H1 (cell line): ENCODE measurements at regions not wholly inside any gene's neighbourhood (a gene's known extent, or its start where the extent isn't known, plus 50 kb on each side); places are given as distances from the start of the nearest gene placed in this dataset.

Experiments
- CTCF ChIA-PET: fragments of 300-600 bp; sonication (Branson Sonifier 250); formaldehyde crosslinking; loops from one replicate; lab custom pipeline; 2021; ENCODE audit not compliant: partially characterized antibody; lab: Charles Lee
- POLR2A ChIA-PET: fragments of 300-600 bp; sonication (Branson Sonifier 250); formaldehyde crosslinking; loops from one replicate; lab custom pipeline; 2021; ENCODE audit warnings: inconsistent platforms; ENCODE audit not compliant: partially characterized antibody; lab: Charles Lee
- DNase-seq, 2 experiments: peaks; one replicate each; pipeline versions ENCODE4 v3.0.0 to v3.0.0-alpha.2; 2010 to 2022; ENCODE audit warnings: low spot score in 2 of 2, low read depth in 1 of 2, mixed read lengths in 1 of 2
- FAIRE-seq: peaks from 2 replicates; lab custom pipeline; 2011; peaks lifted over from hg19 to GRCh38; lab: Jason Lieb, UNC
- H2AFZ ChIP-seq: 2 replicates; pipeline ENCODE4 v1.8.1; 2012; ENCODE audit warnings: low read length, inconsistent platforms
- H2AK5ac ChIP-seq: 2 replicates; pipeline ENCODE4 v1.6.1; 2013; ENCODE audit warnings: low read depth, low read length
- H2BK120ac ChIP-seq: replicated peaks from 2 replicates; pipeline ENCODE3; 2013; ENCODE audit warnings: low read depth, low read length, inconsistent platforms
- H2BK12ac ChIP-seq: 2 replicates; pipeline ENCODE4 v1.6.1; 2013; ENCODE audit warnings: low read depth, low read length
- H2BK15ac ChIP-seq: 2 replicates; pipeline ENCODE4 v1.6.1; 2013; ENCODE audit warnings: low read length
- H2BK20ac ChIP-seq: 2 replicates; pipeline ENCODE4 v1.6.1; 2013; ENCODE audit warnings: low read length
- H2BK5ac ChIP-seq: 2 replicates; pipeline ENCODE4 v1.6.1; 2013; ENCODE audit warnings: low read depth, low read length
- H3K14ac ChIP-seq: 2 replicates; pipeline ENCODE4 v1.6.1; 2013; ENCODE audit warnings: inconsistent platforms; ENCODE audit not compliant: insufficient read length
- H3K18ac ChIP-seq: 2 replicates; pipeline ENCODE4 v1.6.1; 2013; ENCODE audit warnings: low read length; ENCODE audit errors: extremely low read depth
- H3K23ac ChIP-seq: 2 replicates; pipeline ENCODE4 v1.6.1; 2013; ENCODE audit warnings: inconsistent platforms; ENCODE audit not compliant: insufficient read length
- H3K23me2 ChIP-seq: 2 replicates; pipeline ENCODE4 v1.6.1; 2013; ENCODE audit warnings: low read depth, low read length
- H3K27ac ChIP-seq: 2 replicates; pipeline ENCODE4 v1.6.1; 2011; ENCODE audit warnings: low read depth, low read length, inconsistent platforms
- H3K27me3 ChIP-seq, 4 experiments: replicated peaks in 1 of 4; 1 replicate in 1 of 4; 2 replicates in 3 of 4; pipeline versions ENCODE4 v1.6.1 to v1.8.1; 2011 to 2013; ENCODE audit warnings: low read length in 3 of 4, mild to moderate bottlenecking in 3 of 4, inconsistent platforms in 2 of 4, mixed read lengths in 2 of 4, moderate library complexity in 1 of 4; ENCODE audit not compliant: control insufficient read depth in 3 of 4, insufficient read depth in 3 of 4; ENCODE audit errors: extremely low read depth in 1 of 4
- H3K36me3 ChIP-seq, 4 experiments: 2 replicates each; pipeline versions ENCODE4 v1.6.1 to v1.8.1; 2011 to 2013; ENCODE audit warnings: mild to moderate bottlenecking in 4 of 4, low read length in 3 of 4, moderate library complexity in 2 of 4, control low read depth in 1 of 4, inconsistent platforms in 1 of 4; ENCODE audit not compliant: insufficient read depth in 4 of 4, control insufficient read depth in 2 of 4
- H3K4ac ChIP-seq: replicated peaks from 2 replicates; pipeline ENCODE3; 2013; ENCODE audit warnings: low read length, low read depth, mixed read lengths, inconsistent platforms; ENCODE audit not compliant: insufficient read length
- H3K4me1 ChIP-seq, 4 experiments: replicated peaks in 1 of 4; 1 replicate in 1 of 4; 2 replicates in 3 of 4; pipeline versions ENCODE4 v1.6.1 to v1.8.1; 2011 to 2013; ENCODE audit warnings: low read length in 3 of 4, inconsistent platforms in 2 of 4, mixed read lengths in 1 of 4; ENCODE audit not compliant: insufficient read depth in 4 of 4, control insufficient read depth in 3 of 4
- H3K4me2 ChIP-seq, 2 experiments: 2 replicates each; pipeline versions ENCODE4 v1.6.1 to v1.8.1; 2011 to 2013; ENCODE audit warnings: low read depth in 2 of 2, low read length in 2 of 2, control low read depth in 1 of 2, inconsistent platforms in 1 of 2, mild to moderate bottlenecking in 1 of 2; ENCODE audit not compliant: insufficient read depth in 1 of 2
- H3K4me3 ChIP-seq, 4 experiments: fragments of 200-600, 300-600 bp in 1 of 4; sonication (generic), shearing (Covaris generic), sonication (Bioruptor Twin) in 1 of 4; 2 replicates each; pipeline versions ENCODE4 v1.5.1 to v1.8.1; 2011 to 2016; ENCODE audit warnings: low read length in 4 of 4, low read depth in 3 of 4, control low read depth in 2 of 4, inconsistent platforms in 2 of 4, mild to moderate bottlenecking in 2 of 4, mixed read lengths in 1 of 4, moderate library complexity in 1 of 4; ENCODE audit not compliant: insufficient read depth in 2 of 4; ENCODE audit errors: extremely low read depth in 1 of 4
- H3K56ac ChIP-seq: replicated peaks from 2 replicates; pipeline ENCODE3; 2013; ENCODE audit warnings: low read depth, mild to moderate bottlenecking, mixed read lengths, low read length, inconsistent platforms; ENCODE audit not compliant: insufficient read length
- H3K79me1 ChIP-seq: 2 replicates; pipeline ENCODE4 v1.6.1; 2013; ENCODE audit warnings: low read depth, low read length, control low read depth
- H3K79me2 ChIP-seq, 2 experiments: 2 replicates each; pipeline versions ENCODE4 v1.6.1 to v1.8.1; 2012 to 2013; ENCODE audit warnings: low read length in 2 of 2, mild to moderate bottlenecking in 2 of 2, inconsistent platforms in 1 of 2; ENCODE audit not compliant: insufficient read depth in 2 of 2, control insufficient read depth in 1 of 2
- H3K9ac ChIP-seq, 4 experiments: replicated peaks in 1 of 4; 1 replicate in 1 of 4; 2 replicates in 3 of 4; pipeline versions ENCODE4 v1.6.1 to v1.8.1; 2011 to 2013; ENCODE audit warnings: low read depth in 3 of 4, low read length in 3 of 4, control low read depth in 2 of 4, mild to moderate bottlenecking in 2 of 4, moderate library complexity in 2 of 4, inconsistent platforms in 1 of 4; ENCODE audit errors: extremely low read depth in 1 of 4
- H3K9me3 ChIP-seq, 2 experiments: 2 replicates each; pipeline versions ENCODE4 v1.6.1 to v1.8.1; 2012 to 2013; ENCODE audit warnings: mild to moderate bottlenecking in 2 of 2, moderate library complexity in 2 of 2, control low read depth in 1 of 2, inconsistent platforms in 1 of 2, low read depth in 1 of 2, low read length in 1 of 2, mixed read lengths in 1 of 2; ENCODE audit not compliant: insufficient read depth in 2 of 2
- H4K20me1 ChIP-seq, 2 experiments: replicated peaks in 1 of 2; 2 replicates each; pipeline versions ENCODE3 to v1.8.1; 2011 to 2013; ENCODE audit warnings: inconsistent platforms in 2 of 2, low read length in 2 of 2, mild to moderate bottlenecking in 1 of 2; ENCODE audit not compliant: insufficient read depth in 2 of 2, control insufficient read depth in 1 of 2
- H4K5ac ChIP-seq: 2 replicates; pipeline ENCODE4 v1.6.1; 2013; ENCODE audit warnings: low read length, low read depth, mixed read lengths, inconsistent platforms; ENCODE audit not compliant: insufficient read length
- H4K8ac ChIP-seq: 2 replicates; pipeline ENCODE4 v1.8.0; 2013; ENCODE audit warnings: mild to moderate bottlenecking, moderate library complexity, low read length, inconsistent platforms; ENCODE audit not compliant: insufficient read depth; ENCODE audit errors: extremely low read depth
- H4K91ac ChIP-seq: replicated peaks from 2 replicates; pipeline ENCODE3; 2013; ENCODE audit warnings: low read length, mixed read lengths, inconsistent platforms; ENCODE audit not compliant: insufficient read length
- HDAC6 ChIP-seq: IDR thresholded peaks from one replicate; pipeline ENCODE4 v1.7.1; 2012; ENCODE audit warnings: low read depth, mild to moderate bottlenecking, inconsistent platforms, low read length, moderate library complexity
- WGBS, 2 experiments: shearing (Covaris generic) in 1 of 2; methylation state at CpG; one replicate each; pipeline versions ENCODE4 v1.1.6 to v1.1.7; 2013 to 2015; ENCODE audit warnings: low lambda C conversion rate in 2 of 2, mixed read lengths in 2 of 2, inconsistent platforms in 1 of 2, low coverage in 1 of 2, missing lambda C conversion rate in 1 of 2; ENCODE audit not compliant: insufficient replicate concordance in 2 of 2, insufficient coverage in 1 of 2, insufficient read length in 1 of 2; ENCODE audit errors: extremely low coverage in 1 of 2, missing lambda C conversion rate in 1 of 2; 5-methylcytosine and 5-hydroxymethylcytosine counted together

- Histone ChIP-seq H3K14ac (no peak overlapping the region), H3K4me2 (no peak overlapping the region), H3K23ac (no peak overlapping the region), H3K18ac (no peak overlapping the region), H2BK120ac (no peak overlapping the region), H2BK20ac (no peak overlapping the region), H3K79me1 (no peaks in the 10 kb centered on the region), H3K4me3 (no peak overlapping the region), H3K9me3 (peaks cover 63 to 79% of the 10 kb centered on the region in 2 experiments), H2AK5ac (no peak overlapping the region), H4K8ac (no peak overlapping the region), H3K56ac (no peak overlapping the region), H3K27me3 (no peaks in the 10 kb centered on the region), H3K23me2 (0 out of 2 replicates have a peak, but pooled peaks cover 2% of the 10 kb centered on the region), H3K36me3 (no peaks in the 10 kb centered on the region; a peak in 1 of 8 replicates), H4K20me1 (no peaks in the 10 kb centered on the region), H2BK12ac (no peak overlapping the region), H2AFZ (no peak overlapping the region), H4K5ac (no peak overlapping the region), H3K4me1 (no peaks in the 10 kb centered on the region), H3K79me2 (no peaks in the 10 kb centered on the region), H3K9ac (no peak overlapping the region), H4K91ac (no peak overlapping the region), H3K27ac (no peak overlapping the region), H2BK15ac (no peak overlapping the region), H2BK5ac (no peak overlapping the region), H3K4ac (no peak overlapping the region)
- no peak for DNase-seq
- ChIA-PET POLR2A (no interaction called here), CTCF (interaction anchor here (0.6 kb wide), 1 partner anchor 357 kb away, joined by 3 read pairs; no protein-coding TSS in a partner anchor)
- WGBS, 2 experiments, result 81% methylated on average over 11 of the region's 11 CpGs; no CpG with 5 or more reads in 1 of the 2 experiments
- TF ChIP-seq HDAC6, result no peak
- no peak for FAIRE-seq
These were observed 812.8 kb downstream of the TBC1D22A start for GRCh38 chr22:47575291-47575690.
